ENCODE measurements at regions not wholly inside any gene's neighbourhood (a gene's known extent, or its start where the extent isn't known, plus 50 kb on each side); places are given as distances from the start of the nearest gene placed in this dataset.

- Mint-ChIP-seq H3K9me3 (ENCODE audit: low read depth) (peaks cover 6% of the 10 kb centered on the region), H3K4me1 (ENCODE audit: low read depth) (peaks cover 6% of the 10 kb centered on the region), H3K27ac (no peak overlapping the region), H3K4me3 (ENCODE audit: low read depth) (no peak overlapping the region), H3K36me3 (ENCODE audit: insufficient read depth) (peaks cover 4% of the 10 kb centered on the region), H3K27me3 (no peaks in the 10 kb centered on the region)
- no peak for DNase-seq (ENCODE audit: low spot score, unreplicated experiment)
- TF ChIP-seq, protein P1, sequence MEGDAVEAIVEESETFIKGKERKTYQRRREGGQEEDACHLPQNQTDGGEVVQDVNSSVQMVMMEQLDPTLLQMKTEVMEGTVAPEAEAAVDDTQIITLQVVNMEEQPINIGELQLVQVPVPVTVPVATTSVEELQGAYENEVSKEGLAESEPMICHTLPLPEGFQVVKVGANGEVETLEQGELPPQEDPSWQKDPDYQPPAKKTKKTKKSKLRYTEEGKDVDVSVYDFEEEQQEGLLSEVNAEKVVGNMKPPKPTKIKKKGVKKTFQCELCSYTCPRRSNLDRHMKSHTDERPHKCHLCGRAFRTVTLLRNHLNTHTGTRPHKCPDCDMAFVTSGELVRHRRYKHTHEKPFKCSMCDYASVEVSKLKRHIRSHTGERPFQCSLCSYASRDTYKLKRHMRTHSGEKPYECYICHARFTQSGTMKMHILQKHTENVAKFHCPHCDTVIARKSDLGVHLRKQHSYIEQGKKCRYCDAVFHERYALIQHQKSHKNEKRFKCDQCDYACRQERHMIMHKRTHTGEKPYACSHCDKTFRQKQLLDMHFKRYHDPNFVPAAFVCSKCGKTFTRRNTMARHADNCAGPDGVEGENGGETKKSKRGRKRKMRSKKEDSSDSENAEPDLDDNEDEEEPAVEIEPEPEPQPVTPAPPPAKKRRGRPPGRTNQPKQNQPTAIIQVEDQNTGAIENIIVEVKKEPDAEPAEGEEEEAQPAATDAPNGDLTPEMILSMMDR (IDR thresholded peaks at IDR 0.05; ENCODE audit: unreplicated experiment) = no peak
Measured at GRCh38 chr9:105126226-105126625, 118.2 kb upstream of the SLC44A1 start.

GRCh38 chr9:105127863-105128220 is 116.6 kb upstream of the SLC44A1 start:
- no peak overlapping the region for H3K27ac Mint-ChIP-seq
- H3K4me3 Mint-ChIP-seq (ENCODE audit: low read depth) = no peak overlapping the region
- H3K9me3 Mint-ChIP-seq (ENCODE audit: low read depth) = no peaks in the 10 kb centered on the region
- no peaks in the 10 kb centered on the region for H3K36me3 Mint-ChIP-seq (ENCODE audit: insufficient read depth)
- TF ChIP-seq, protein P1 (IDR thresholded peaks at IDR 0.05; ENCODE audit: unreplicated experiment) = no peak
- DNase-seq (ENCODE audit: low spot score, unreplicated experiment) = no peak
- no peaks in the 10 kb centered on the region for H3K27me3 Mint-ChIP-seq
- peaks cover 4% of the 10 kb centered on the region for H3K4me1 Mint-ChIP-seq (ENCODE audit: low read depth)

DNA sequence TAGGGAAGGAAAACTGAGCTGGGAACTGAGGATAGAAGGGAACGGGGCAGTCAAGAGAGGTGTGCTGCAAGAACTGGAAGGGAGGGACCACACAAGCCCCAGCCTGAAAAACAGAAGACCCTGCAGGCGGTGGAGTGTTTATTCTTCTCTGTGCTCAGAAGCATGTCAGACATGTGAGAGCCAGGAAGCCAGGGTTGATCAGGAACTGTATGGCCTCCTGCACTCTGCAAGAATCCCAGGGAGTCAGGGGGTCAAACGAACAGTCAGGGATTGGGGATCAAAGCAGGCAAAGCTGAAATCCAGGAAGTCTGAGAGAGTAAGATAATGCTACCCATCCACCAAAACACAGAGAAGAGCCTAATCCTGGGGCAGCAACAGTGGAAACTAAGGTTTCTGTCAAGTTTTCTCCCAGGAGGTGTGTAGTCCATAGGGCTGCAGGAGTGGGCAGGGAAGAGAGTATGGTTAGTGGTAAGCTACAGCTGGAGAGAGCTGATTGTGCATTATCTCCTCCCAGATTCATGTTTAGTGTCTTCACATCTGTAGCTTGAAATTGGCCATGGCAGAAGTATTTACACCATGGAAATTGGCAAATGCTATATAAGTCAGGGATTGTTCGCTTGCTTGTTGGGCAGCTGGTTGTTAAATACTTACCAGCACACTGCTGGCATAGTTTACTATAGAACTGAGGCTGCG is 115.4 kb upstream of the SLC44A1 start:
- H3K4me1 Mint-ChIP-seq (ENCODE audit: low read depth) = peaks cover 4% of the 10 kb centered on the region
- no peak overlapping the region for H3K27ac Mint-ChIP-seq
- no peak for DNase-seq (ENCODE audit: low spot score, unreplicated experiment)
- no peaks in the 10 kb centered on the region for H3K27me3 Mint-ChIP-seq
- TF ChIP-seq, protein P1 (IDR thresholded peaks at IDR 0.05; ENCODE audit: unreplicated experiment) = no peak
- H3K36me3 Mint-ChIP-seq (ENCODE audit: insufficient read depth) = no peaks in the 10 kb centered on the region
- H3K9me3 Mint-ChIP-seq (ENCODE audit: low read depth) = no peaks in the 10 kb centered on the region
- no peak overlapping the region for H3K4me3 Mint-ChIP-seq (ENCODE audit: low read depth)

- Mint-ChIP-seq H3K9me3 (ENCODE audit: low read depth) (no peaks in the 10 kb centered on the region), H3K27ac (no peak overlapping the region), H3K4me3 (ENCODE audit: low read depth) (no peak overlapping the region), H3K36me3 (ENCODE audit: insufficient read depth) (no peaks in the 10 kb centered on the region), H3K27me3 (no peaks in the 10 kb centered on the region), H3K4me1 (ENCODE audit: low read depth) (peaks cover 4% of the 10 kb centered on the region)
- TF ChIP-seq, protein P1 (IDR thresholded peaks at IDR 0.05; ENCODE audit: unreplicated experiment) = no peak
- no peak for DNase-seq (ENCODE audit: low spot score, unreplicated experiment)
Measured at GRCh38 chr9:105129731-105130130, 114.7 kb upstream of the SLC44A1 start.

DNA sequence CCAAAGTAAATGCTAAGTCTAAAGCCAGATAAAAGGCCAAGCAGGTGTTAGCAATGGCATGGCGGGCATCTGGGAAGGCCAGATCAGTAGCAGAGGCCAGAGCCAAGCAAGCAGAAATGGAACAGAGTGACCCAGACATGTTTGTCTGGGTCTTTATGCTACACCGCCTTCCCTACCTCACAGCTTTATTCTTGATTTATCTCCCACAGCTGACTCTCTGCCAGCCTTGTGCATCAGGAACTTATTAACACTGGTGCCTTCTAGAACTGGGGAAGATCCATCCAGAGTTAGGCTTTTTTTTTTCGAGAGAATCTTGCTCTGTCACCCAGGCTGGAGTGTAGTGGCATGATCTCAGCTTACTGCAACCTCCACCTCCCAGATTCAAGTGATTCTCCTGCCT is 112.5 kb upstream of the SLC44A1 start:
- TF ChIP-seq, protein P1 (IDR thresholded peaks at IDR 0.05; ENCODE audit: unreplicated experiment) = no peak
- Mint-ChIP-seq H3K27ac (no peak overlapping the region), H3K4me3 (ENCODE audit: low read depth) (no peak overlapping the region), H3K4me1 (ENCODE audit: low read depth) (peaks cover 4% of the 10 kb centered on the region), H3K9me3 (ENCODE audit: low read depth) (no peaks in the 10 kb centered on the region), H3K27me3 (no peaks in the 10 kb centered on the region), H3K36me3 (ENCODE audit: insufficient read depth) (no peaks in the 10 kb centered on the region)
- no peak for DNase-seq (ENCODE audit: low spot score, unreplicated experiment)
